RCC 7860 (cell line): ENCODE measurements at regions not wholly inside any gene's neighbourhood (a gene's known extent, or its start where the extent isn't known, plus 50 kb on each side); places are given as distances from the start of the nearest gene placed in this dataset.
"Not testable (repeated sequence)": the region's sequence is repeated elsewhere in the genome, so short reads cannot be mapped to it uniquely, and the experiment has no call there.

Experiments used
- DNase-seq: peaks from one replicate; pipeline ENCODE4 v3.0.0-alpha.2; 2015; ENCODE audit warnings: low spot score
- FAIRE-seq: peaks from 2 replicates; lab custom pipeline; 2012; peaks lifted over from hg19 to GRCh38; lab: Jason Lieb, UNC

DNA sequence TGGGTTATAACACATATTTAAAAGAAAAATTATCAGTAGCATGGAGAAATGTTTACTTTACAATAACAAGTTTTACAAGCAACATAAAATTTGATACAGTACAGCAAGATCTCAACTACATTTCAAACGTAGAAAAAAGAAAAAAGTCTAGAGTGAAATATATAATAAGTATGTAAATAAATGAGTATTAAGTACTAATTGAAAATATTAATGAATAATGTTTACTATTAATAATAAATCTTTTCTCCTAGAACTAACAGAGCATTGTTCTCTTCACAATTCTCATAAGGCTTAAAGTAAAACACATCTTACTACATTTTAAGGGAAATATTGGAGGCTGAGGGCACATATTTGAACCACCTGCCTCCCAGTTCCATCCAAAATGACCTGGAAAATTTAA lies 72.1 kb downstream of the TMEM212 start:
- DNase-seq (no peak), FAIRE-seq (peak; percentile 5)

DNA sequence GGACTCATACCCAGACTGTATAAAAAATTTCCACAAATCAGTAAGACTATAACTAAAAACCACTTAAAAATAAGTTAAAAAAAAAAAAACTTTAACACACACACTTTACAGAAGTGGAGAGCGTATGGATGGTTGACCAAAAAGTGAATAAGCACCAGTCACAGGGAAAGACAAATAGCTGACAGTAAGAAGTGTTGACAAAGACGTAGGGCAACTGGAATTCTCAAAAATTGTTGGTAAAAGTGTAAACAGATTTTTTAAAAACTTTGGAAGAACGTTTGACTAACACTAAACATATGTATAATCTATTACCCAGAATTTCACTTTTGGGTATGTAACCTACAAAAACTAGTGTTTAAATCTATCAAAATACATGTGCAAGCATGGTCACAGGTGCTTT lies 73.7 kb downstream of the TMEM212 start:
- DNase-seq, result no peak
- FAIRE-seq, result no peak

DNA sequence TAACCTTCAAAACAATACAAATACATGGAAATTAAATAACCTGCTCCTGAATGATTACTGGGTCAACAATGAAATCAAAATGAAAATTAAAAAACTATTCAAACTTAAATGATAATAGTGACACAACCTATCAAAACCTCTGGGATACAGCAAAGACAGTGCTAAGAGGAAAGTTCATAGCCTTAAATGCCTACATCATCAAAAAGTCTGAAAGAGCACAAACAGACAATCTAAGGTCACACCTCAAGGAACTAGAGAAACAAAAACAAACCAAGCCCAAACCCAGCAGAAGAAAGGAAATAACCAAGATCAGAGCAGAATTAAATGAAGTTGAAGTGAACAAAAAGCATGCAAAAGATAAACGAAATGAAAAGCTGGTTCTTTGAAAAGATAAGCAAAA lies 79.5 kb downstream of the TMEM212 start:
- not testable (repeated sequence) for FAIRE-seq, DNase-seq

DNA sequence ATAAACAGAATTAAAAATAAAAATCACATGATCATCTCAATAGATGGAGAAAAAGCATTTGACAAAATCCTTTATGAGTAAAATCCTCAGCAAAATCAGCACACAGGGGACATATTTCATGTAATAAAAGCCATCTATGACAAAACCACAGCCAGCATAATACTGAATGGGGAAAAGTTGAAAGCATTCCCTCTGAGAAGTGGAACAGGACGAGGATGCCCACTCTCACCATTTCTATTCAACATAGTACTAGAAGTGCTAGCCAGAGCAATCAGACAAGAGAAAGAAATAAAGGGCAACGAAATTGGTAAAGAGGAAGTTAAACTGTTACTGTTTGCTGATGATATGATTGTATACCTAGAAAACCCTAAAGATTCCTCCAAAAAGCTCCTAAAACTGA lies 80.5 kb downstream of the TMEM212 start:
- not testable (repeated sequence) for DNase-seq, FAIRE-seq

DNA sequence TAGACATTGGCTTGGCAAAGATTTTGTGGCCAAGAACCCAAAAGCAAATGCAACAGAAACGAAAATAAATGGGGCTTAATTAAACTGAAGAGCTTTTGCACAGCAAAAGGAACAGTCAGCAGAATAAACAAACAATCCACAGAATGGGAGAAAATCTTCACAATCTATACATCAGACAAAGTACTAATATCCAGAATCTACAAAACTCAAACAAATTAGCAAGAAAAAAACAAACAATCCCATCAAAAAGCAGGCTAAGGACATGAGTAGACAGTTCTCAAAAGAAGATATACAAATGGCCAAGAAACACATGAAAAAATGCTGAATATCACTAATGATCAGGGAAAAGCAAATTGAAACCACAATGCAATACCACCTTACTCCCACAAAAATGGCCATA lies 81.7 kb downstream of the TMEM212 start:
- FAIRE-seq, DNase-seq: not testable (repeated sequence)

DNA sequence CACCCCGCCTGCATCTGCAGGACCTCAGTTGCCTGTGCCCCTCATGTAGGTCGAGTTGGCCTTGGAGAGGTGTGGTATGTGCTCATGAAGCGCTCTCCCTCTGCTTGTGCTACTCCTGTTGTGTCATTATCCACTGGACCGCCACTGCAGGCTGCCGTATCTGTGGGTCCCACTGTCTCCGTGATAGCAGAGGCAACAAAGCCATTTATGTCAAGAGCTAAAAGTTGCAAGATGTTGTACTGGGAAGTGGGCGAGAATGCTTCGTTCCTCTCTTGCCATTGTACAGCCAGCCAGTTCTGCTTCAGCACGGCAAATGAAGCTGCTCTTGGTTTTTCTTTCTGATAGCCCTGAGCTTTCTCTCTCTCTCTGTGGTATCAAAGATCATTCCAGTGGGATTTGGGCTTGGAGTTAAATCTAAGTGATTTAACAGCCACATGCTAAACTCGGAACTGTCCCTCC lies 89.0 kb downstream of the TMEM212 start:
- no peak for DNase-seq
- FAIRE-seq, result no peak

DNA sequence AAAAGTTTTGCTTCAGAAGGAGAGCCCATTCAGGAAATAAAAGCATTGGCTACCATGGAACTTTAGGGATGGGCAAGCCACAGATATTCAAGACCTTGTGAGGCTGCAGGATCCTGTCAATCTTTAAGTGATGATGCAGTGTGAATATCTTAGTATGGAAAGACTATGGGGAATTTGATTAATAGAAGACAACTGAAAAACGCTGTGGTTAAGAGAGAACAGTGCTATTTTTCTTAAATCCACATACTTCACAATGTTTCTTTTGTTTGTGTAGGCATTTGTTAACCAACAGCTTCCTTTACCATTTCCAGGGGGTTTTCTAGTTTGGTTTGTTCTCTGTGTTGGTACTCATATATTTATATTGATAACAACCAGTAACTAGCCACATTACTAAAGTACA lies 90.3 kb downstream of the TMEM212 start:
- DNase-seq (no peak), FAIRE-seq (no peak)

DNA sequence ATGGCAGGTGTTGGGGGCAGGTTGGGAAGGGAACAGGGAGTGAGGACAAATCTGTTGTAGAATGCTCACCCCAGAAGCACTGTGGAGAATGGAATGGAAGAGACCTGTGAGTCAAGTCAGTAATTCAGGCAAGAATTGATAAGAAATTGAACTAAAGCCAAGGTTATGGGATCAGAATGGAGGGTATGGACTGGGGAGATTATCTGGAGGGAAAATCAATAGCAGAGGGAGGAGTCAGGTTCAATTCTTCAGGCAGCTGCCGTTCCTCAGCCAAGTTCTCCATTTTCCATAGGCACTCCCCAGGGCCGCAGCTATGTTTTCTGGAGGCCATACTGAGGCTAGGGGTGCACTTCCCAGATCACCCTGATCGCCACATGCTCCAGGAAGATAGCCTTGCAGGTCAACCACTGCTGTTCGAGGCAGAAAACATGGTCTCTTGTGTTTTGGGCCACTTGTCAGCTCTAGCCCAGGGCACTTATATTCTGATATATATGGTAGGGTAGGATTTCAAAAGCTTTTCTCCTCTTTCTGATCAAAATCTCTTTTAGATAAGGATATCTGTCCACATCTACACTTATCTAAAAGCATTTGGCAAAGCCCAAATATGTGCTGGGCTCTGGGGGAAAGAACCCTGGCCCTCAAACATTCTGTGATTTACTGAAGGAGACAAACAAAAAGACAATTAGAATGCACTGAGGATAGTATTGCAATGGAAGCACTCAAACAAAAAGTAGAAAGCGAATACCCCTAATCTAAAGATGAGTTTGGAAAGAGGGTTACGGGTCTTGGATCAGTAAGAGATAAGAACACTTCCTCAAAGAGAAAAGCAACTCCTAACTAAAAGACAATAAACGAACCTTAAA lies 92.3 kb downstream of the TMEM212 start:
- FAIRE-seq (no peak), DNase-seq (no peak)

DNA sequence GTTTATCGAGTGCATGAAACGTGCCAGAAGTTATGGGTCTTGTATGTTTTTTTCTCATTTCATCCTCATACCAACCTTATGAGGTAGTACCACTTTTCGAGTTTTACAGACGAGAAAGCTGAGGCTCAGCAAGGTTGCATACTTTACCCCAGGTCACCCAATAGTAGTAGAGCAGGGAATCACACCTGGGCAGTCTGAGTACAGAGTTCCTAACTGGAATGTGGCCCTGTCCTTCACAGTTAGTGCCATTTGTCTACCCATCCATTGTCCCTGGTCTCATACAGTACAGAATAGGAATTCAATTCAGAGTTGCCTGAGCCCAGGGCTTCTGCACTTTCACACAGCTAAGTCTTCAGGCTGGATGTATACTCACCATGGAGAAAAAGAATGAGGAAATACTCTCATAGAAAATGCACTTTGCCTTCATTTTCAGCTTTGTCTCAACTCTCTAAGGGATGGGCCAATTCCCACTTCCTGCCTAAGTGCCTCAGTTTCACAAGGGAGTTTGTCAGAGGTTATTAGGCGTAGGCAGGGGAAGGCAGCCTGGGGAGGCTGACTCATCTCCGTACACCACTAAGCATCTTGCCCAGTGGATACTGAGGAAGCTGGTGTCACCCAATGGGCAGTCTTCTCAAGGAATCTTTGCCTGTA lies 93.2 kb downstream of the TMEM212 start:
- peak; percentile 73 for DNase-seq
- FAIRE-seq, result peak; percentile 72

DNA sequence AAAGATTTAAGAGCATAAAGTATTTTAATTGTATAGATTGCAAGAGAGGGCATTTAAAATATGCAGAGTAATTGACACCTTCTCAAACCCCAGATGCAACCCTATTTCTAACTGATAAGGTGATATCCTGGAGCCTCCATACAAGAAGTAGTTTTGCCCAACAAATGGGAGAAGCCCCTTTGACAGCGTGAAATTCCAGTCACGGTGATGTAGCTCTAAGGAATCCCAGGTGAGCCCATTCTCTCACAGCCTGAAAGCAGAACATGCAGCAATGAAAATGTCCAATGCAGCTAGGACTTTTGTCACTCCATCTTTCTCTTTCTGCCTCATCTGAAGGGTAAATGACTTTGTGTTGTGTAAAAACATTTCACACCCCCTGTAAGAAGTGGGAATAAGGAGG lies 96.4 kb downstream of the TMEM212 start:
- DNase-seq, result no peak
- no peak for FAIRE-seq

DNA sequence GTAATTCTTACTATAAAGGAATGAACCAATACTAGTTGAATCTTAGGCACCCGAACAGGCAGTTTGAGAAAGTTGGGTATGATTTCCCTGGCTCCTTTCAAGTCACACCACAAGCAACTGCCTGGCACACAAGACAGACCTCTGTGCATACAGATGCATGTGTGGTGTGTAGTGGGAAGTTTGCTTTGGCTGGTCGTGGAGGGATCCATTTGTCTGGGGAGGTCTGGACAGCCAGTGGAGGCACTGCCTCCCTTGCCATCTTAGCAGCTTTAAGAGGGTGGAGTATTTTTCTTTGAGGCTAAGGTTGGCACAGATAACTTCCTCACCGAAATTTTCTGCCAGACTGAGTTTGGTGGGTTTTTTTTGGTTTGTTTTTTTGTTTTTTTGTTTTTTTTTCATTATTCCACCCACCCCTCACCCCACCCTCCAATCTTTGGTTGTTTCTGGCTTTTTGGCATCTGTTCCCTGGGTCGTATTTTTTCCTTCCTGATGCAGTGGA lies 97.1 kb downstream of the TMEM212 start:
- DNase-seq (no peak), FAIRE-seq (no peak)

DNA sequence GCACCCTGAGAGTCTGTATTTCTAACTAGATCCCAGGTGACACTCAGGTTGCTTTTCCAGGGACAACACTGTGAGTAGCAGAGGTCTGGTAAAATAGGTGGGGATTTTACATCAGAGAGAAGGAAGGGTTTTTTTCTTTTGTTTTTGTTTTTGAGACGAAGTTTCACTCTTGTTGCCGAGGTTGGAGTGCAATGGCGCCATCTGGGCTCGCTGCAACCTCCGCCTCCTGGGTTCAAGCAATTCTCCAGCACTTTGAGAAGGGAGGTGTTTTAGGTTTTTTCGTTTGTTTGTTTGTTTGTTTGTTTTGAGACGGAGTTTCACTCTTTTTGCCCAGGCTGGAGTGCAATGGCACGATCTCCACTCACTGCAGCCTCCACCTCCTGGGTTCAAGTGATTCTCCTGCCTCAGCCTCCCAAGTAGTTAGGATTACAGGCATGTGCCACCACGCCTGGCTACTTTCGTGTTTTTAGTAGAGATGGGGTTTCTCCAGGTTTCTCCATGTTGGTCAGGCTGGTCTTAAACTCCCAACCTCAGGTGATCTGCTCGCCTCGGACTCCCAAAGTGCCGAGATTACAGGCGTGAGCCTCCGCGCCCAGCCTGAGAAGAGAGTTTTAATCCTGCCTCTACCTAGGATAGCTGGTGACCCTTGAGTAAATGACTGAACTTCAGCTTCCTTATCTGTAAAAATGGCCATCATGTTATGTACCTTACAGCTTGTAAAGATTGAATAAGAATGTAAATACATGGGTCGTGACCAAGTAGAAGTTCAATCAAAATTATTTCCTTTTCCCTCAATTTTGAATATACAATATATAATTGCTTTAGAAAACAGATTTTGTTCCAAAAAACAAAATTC lies 95.9 kb upstream of the FNDC3B start:
- no peak for DNase-seq
- FAIRE-seq, result no peak

DNA sequence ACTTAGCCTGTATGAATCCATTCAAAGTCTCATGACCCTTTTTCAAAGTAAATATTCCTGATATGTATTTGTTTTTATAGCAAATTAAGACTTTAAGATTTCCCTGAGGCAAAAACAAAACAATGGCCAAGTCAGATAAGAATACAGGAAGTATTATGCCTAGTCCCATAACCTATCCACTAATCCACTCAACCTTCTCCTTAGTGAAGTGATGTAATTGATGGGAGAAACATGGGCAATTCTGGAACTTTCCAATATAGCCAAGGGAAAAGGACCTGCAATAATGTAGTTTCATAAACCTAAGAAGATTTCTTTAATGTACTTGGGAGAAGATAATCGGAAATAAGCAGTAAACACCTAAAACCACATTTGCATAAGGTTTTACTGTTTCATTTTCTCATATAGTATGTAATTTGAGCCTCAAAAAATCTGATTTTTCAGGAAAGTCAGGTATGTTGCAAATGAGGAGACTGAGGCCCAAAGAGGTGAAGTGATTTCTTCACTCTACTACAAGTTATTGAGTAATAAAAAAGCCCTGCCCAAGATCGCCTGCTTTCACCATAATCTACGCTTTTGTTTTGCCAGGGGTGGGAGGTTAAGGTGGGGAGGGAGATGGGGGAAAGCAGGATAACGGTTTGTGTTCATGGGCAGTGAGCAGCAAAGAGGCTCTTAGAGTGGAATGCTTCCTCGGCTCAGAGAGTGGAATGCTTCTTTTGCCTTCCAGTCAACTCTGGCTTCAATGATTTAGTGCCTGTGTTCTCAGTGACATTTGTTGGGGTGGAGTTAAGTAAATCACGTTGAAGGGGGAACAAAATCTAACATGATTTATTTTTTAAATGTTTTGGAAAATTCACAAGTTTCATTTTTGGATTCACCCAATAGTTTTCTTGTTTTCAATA lies 95.0 kb upstream of the FNDC3B start:
- FAIRE-seq (no peak), DNase-seq (no peak)

DNA sequence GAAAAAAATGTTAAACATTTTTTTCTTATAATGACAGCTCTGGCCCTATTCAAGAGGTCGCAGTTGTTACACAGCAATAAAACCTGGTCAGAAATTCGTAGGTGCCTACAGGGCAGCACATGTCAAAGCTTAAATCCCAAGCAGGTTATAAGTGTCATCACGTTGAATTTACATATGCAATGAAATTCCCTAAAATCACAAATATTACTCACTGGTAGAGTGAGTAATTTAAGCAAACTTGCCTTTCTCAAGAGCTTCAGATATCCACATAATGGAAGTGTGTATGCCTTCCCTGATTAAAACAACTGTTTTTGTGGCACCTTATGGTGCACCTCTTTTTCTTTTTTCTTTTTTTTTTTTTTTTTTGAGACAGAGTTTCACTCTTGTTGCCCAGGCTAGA lies 90.7 kb upstream of the FNDC3B start:
- FAIRE-seq, result no peak

DNA sequence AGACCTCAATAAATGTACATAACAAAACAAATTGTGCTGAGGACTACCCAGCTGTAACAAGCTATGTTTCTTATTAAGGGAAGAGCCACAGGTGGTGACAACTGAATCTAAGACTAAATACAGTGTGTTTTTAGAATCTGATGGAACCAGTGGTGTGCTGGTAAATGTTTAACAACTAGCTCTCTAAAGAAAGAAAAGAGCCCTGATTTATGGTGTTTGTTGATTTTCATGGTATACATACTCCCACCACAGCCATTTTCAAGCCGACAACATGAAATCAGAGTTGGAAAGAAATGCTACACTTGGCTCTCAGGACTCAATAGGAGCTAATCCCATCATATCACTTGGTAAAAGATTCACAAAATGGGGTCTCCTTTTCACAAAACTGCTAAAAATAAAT lies 89.8 kb upstream of the FNDC3B start:
- FAIRE-seq, result no peak
- no peak for DNase-seq

More for the DNA sequence above, 90.7 kb upstream of the FNDC3B start:
- no peak for DNase-seq

DNA sequence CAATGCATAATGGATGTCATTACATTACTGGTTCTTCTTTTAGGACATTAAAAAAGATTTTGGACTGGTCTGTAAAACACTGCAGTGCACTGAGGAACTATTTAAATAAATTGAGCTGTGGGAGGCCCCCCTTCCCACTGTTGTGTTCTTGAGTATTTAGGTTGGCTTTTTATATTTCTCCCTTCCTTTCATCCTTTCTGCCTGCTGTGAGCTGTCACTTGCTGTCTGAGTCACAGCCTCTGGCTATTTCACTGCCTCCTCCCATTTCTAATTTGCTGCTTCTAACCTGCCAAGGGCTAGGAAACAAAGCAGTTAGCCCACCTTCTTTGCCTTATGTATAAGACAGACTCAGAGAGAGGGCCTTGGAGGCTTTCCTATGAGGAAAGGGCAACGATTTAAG lies 89.0 kb upstream of the FNDC3B start:
- FAIRE-seq (no peak), DNase-seq (peak; percentile 19)

DNA sequence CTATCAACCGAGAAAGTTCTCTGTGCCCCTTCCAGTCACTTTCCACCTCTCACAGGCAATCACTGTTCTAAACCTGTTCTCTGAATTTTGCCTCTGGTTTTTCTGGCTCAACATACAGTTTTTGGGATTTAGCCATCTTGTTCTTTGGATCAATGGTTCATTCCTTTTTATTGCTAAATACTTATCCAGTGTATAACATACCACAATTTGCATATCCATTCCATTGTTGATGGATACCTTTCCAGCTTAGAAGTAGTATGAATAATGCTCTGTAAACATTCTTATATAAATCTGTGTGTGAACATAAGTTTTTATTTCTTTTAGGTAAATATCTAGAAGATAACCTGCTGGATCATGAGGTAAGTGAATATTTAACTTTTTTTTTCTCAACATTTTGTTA lies 87.8 kb upstream of the FNDC3B start:
- no peak for FAIRE-seq
- no peak for DNase-seq

DNA sequence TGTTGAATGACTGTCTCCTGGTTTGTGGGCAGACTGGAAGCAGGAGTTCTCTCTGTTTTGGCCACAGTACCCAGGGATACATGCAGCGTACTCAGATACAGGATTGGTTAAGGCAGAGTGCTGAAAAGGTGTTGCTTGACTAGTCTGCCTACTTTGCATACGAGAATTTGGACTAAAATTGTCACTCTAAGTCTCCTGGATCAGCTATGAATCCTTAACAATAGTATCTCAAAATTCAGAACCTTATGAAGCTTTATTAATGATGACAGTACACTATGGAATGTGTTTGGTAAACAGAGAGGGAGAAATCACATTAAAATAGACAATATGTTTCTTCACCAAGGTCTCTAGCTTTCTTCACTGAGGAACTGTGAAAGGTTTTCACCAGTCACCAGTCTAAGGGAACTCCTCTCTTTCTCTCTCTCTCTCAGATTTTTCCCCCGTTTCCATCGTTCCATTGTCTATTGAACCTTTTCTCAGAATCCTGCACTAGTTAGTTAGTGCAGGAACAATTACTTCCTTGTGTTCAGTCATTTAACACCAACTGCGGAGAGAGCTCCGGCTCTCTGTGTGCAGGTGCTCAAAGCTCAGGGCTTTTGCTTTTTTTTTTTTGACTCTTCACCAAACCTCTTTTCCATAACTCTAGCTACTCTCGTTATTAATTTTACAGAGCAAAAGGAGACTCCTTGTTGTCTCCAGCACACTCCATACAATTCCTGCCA lies 85.9 kb upstream of the FNDC3B start:
- DNase-seq (no peak), FAIRE-seq (no peak)

DNA sequence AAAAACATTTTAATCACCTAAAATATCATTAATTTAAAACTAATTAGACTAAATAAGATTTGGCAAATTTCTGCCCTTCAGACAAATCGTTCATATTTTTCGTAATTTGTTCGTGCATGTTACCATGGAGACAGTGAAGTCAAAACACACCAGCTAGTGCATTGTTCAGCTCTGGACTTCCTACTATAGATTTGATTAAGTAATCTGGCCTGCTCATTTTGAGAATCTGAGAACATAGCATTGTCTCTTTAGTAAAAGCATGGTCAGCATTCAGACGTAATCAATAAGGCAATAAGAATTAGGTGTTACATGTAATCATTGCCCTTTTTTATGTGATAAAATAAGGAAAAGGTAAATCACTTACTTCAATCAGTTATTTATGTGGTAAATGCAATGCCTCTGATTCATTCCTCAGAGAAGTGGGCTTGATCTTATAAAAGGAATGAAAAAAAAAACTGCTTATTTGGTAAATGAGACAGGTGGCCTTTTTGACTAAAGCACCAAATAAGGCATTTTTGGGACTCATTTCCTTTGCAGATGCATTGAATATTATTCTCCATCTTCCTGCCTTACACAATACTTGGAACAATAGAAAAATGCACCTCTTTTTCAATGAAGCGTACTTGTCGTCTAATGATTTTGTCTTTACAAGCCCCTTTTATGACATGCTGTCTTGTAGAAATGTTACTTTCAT lies 84.5 kb upstream of the FNDC3B start:
- FAIRE-seq, result no peak
- DNase-seq, result no peak
